ENCODE measurements at regions not wholly inside any gene's neighbourhood (a gene's known extent, or its start where the extent isn't known, plus 50 kb on each side); places are given as distances from the start of the nearest gene placed in this dataset.

DNA sequence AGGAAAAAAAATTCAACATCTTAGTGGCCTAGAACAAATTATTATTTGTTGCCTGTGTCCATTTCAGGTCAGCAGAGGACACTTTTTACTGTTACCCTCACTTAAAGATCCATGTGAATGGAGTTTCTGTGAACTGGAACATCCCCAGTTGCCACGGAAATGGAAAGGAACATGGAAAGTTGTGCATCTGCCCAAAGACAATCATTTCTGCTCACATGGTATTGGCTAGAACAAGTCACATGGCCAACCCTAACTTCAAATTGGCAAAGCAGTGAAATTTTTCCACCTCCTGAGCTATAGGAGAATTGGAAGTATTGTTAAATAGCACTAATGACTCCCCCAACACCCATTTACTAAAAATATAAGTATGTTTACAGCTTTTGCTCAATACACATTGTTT, 71.2 kb upstream of the CCBE1 start:
- TF ChIP-seq, protein P1, sequence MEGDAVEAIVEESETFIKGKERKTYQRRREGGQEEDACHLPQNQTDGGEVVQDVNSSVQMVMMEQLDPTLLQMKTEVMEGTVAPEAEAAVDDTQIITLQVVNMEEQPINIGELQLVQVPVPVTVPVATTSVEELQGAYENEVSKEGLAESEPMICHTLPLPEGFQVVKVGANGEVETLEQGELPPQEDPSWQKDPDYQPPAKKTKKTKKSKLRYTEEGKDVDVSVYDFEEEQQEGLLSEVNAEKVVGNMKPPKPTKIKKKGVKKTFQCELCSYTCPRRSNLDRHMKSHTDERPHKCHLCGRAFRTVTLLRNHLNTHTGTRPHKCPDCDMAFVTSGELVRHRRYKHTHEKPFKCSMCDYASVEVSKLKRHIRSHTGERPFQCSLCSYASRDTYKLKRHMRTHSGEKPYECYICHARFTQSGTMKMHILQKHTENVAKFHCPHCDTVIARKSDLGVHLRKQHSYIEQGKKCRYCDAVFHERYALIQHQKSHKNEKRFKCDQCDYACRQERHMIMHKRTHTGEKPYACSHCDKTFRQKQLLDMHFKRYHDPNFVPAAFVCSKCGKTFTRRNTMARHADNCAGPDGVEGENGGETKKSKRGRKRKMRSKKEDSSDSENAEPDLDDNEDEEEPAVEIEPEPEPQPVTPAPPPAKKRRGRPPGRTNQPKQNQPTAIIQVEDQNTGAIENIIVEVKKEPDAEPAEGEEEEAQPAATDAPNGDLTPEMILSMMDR (conservative IDR thresholded peaks at IDR 0.05; ENCODE audit: low read length) = no peak
- no peak for TF ChIP-seq EZH2phosphoT487 (IDR thresholded peaks at IDR 0.05; ENCODE audit: borderline replicate concordance)

Measured in Loucy (cell line).